Astrocyte (in vitro differentiated cells and primary cell): ENCODE measurements at regions not wholly inside any gene's neighbourhood (a gene's known extent, or its start where the extent isn't known, plus 50 kb on each side); places are given as distances from the start of the nearest gene placed in this dataset.
"Not testable (repeated sequence)": the region's sequence is repeated elsewhere in the genome, so short reads cannot be mapped to it uniquely, and the experiment has no call there.

Experiments used
- DNase-seq: peaks from one replicate; pipeline ENCODE4 v3.0.0-alpha.2; 2010; ENCODE audit warnings: low read depth
- FAIRE-seq: peaks from 2 replicates; lab custom pipeline; 2011; peaks lifted over from hg19 to GRCh38; lab: Jason Lieb, UNC
- H2AFZ ChIP-seq: 2 replicates; pipeline ENCODE4 v1.6.0; 2012; ENCODE audit warnings: low read depth, low read length, inconsistent platforms
- H3K27ac ChIP-seq: 2 replicates; pipeline ENCODE4 v1.5.1; 2011; ENCODE audit warnings: low read depth, low read length, inconsistent platforms
- H3K27me3 ChIP-seq: 2 replicates; pipeline ENCODE4 v1.6.0; 2011; ENCODE audit warnings: low read length, inconsistent platforms; ENCODE audit not compliant: insufficient read depth
- H3K36me3 ChIP-seq: 2 replicates; pipeline ENCODE4 v1.5.1; 2011; ENCODE audit warnings: low read length, inconsistent platforms; ENCODE audit not compliant: insufficient read depth
- H3K4me1 ChIP-seq: 2 replicates; pipeline ENCODE4 v1.5.1; 2011; ENCODE audit warnings: low read length, inconsistent platforms; ENCODE audit not compliant: insufficient read depth
- H3K4me2 ChIP-seq: 2 replicates; pipeline ENCODE4 v1.6.0; 2012; ENCODE audit warnings: low read length, inconsistent platforms
- H3K4me3 ChIP-seq: 2 replicates; pipeline ENCODE4 v1.5.1; 2011; ENCODE audit warnings: low read depth, mild to moderate bottlenecking, low read length, inconsistent platforms; ENCODE audit not compliant: insufficient read depth
- H3K79me2 ChIP-seq: 2 replicates; pipeline ENCODE4 v1.6.0; 2012; ENCODE audit warnings: mild to moderate bottlenecking, low read length, inconsistent platforms; ENCODE audit not compliant: insufficient read depth
- H3K9ac ChIP-seq: 2 replicates; pipeline ENCODE4 v1.6.0; 2012; ENCODE audit warnings: mild to moderate bottlenecking, low read length, inconsistent platforms
- H3K9me3 ChIP-seq: 2 replicates; pipeline ENCODE4 v1.5.1; 2012; ENCODE audit warnings: low read depth, mild to moderate bottlenecking, low read length, inconsistent platforms; ENCODE audit not compliant: insufficient read depth
- H4K20me1 ChIP-seq: 2 replicates; pipeline ENCODE4 v1.6.0; 2012; ENCODE audit warnings: low read length, inconsistent platforms; ENCODE audit not compliant: insufficient read depth
- H3K27ac Mint-ChIP-seq: one replicate; pipeline ENCODE4 v1.8.0; 2021; ENCODE audit warnings: mild to moderate bottlenecking, mixed read lengths; ENCODE audit not compliant: unreplicated experiment
- H3K27me3 Mint-ChIP-seq: one replicate; pipeline ENCODE4 v1.8.0; 2021; ENCODE audit warnings: low read depth, mixed read lengths; ENCODE audit not compliant: unreplicated experiment
- H3K36me3 Mint-ChIP-seq: one replicate; pipeline ENCODE4 v1.8.0; 2021; ENCODE audit warnings: low read depth, mixed read lengths; ENCODE audit not compliant: unreplicated experiment
- H3K4me1 Mint-ChIP-seq: one replicate; pipeline ENCODE4 v1.8.0; 2021; ENCODE audit warnings: low read depth, mixed read lengths; ENCODE audit not compliant: unreplicated experiment
- H3K4me3 Mint-ChIP-seq: one replicate; pipeline ENCODE4 v1.8.0; 2021; ENCODE audit warnings: mild to moderate bottlenecking, moderate library complexity, mixed read lengths; ENCODE audit not compliant: unreplicated experiment
- H3K9me3 Mint-ChIP-seq: one replicate; pipeline ENCODE4 v1.8.0; 2021; ENCODE audit warnings: mild to moderate bottlenecking, mixed read lengths; ENCODE audit not compliant: unreplicated experiment
- EZH2 ChIP-seq: IDR thresholded peaks from 2 replicates; pipeline ENCODE4 v1.6.1; 2012; ENCODE audit warnings: mild to moderate bottlenecking, low read length, inconsistent platforms; ENCODE audit not compliant: insufficient read depth
- TF ChIP-seq, protein P1 (sequence below): IDR thresholded peaks from 2 replicates; pipeline ENCODE4 v1.5.1; 2011; ENCODE audit warnings: low read depth, mild to moderate bottlenecking, inconsistent platforms, low read length, moderate library complexity; ENCODE audit not compliant: insufficient read depth

DNA sequence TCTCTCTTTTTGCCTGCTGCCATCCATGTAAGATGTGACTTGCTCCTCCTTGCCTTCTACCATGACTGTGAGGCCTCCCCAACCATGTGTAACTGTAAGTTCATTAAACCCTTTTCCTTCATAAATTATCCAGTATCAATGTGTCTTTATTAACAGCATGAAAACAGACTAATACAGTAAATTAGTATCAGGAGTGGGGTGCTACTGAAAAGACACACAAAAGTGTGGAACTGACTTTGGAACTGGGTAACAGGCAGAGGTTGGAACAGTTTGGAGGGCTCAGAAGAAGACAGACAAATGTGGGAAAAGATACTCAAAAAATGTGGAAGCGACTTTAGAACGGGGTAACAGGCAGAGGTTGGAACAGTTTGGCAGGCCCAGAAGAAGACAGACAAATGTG lies 189.4 kb downstream of the HTR1B start:
- Histone ChIP-seq H3K79me2 (no peaks in the 10 kb centered on the region), H3K4me2 (no peak overlapping the region), H3K4me1 (no peaks in the 10 kb centered on the region), H3K27me3 (no peaks in the 10 kb centered on the region), H3K9ac (no peak overlapping the region), H3K4me3 (no peak overlapping the region), H2AFZ (no peak overlapping the region), H3K27ac (no peak overlapping the region), H4K20me1 (no peaks in the 10 kb centered on the region), H3K9me3 (peaks cover 4% of the 10 kb centered on the region), H3K36me3 (no peaks in the 10 kb centered on the region)
- peaks cover 12% of the 10 kb centered on the region for H3K9me3 Mint-ChIP-seq
- no peak overlapping the region for H3K4me3 Mint-ChIP-seq
- no peak overlapping the region for H3K27ac Mint-ChIP-seq
- TF ChIP-seq EZH2 = no peak
- TF ChIP-seq, protein P1, sequence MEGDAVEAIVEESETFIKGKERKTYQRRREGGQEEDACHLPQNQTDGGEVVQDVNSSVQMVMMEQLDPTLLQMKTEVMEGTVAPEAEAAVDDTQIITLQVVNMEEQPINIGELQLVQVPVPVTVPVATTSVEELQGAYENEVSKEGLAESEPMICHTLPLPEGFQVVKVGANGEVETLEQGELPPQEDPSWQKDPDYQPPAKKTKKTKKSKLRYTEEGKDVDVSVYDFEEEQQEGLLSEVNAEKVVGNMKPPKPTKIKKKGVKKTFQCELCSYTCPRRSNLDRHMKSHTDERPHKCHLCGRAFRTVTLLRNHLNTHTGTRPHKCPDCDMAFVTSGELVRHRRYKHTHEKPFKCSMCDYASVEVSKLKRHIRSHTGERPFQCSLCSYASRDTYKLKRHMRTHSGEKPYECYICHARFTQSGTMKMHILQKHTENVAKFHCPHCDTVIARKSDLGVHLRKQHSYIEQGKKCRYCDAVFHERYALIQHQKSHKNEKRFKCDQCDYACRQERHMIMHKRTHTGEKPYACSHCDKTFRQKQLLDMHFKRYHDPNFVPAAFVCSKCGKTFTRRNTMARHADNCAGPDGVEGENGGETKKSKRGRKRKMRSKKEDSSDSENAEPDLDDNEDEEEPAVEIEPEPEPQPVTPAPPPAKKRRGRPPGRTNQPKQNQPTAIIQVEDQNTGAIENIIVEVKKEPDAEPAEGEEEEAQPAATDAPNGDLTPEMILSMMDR = no peak
- no peak for DNase-seq
- H3K4me1 Mint-ChIP-seq = no peaks in the 10 kb centered on the region
- no peaks in the 10 kb centered on the region for H3K27me3 Mint-ChIP-seq
- FAIRE-seq = no peak
- H3K36me3 Mint-ChIP-seq = peaks cover 13% of the 10 kb centered on the region

DNA sequence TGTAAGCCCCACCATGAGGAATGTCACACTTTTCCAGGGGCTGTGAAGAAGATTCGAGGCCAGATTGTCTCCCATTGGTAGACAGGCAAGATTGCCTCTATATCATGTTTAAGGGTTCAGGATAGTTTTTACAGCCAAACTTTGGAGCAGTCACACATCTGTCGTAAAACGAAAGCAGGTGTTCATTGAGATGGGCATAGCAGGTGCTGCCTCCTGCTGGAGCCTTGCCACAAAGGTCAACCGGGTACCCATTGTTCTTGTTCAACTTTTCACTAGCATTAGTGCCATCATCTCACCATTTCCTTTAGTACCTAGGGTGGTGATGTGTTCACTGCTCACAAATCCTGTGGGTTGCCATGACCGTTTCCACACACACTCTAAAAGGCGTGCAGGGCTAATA lies 198.3 kb downstream of the HTR1B start:
- TF ChIP-seq EZH2 = no peak
- TF ChIP-seq, protein P1 = no peak
- Histone ChIP-seq H3K79me2 (no peaks in the 10 kb centered on the region), H3K9me3 (no peaks in the 10 kb centered on the region), H3K27ac (no peak overlapping the region), H3K27me3 (no peaks in the 10 kb centered on the region), H3K4me3 (no peak overlapping the region), H4K20me1 (no peaks in the 10 kb centered on the region), H3K4me1 (no peaks in the 10 kb centered on the region), H3K9ac (no peak overlapping the region), H2AFZ (no peak overlapping the region), H3K36me3 (no peaks in the 10 kb centered on the region), H3K4me2 (no peak overlapping the region)
- FAIRE-seq (no peak), DNase-seq (no peak)
- Mint-ChIP-seq H3K27ac (no peak overlapping the region), H3K27me3 (no peaks in the 10 kb centered on the region), H3K9me3 (no peaks in the 10 kb centered on the region), H3K36me3 (peaks cover 11% of the 10 kb centered on the region), H3K4me1 (no peaks in the 10 kb centered on the region), H3K4me3 (no peak overlapping the region)

DNA sequence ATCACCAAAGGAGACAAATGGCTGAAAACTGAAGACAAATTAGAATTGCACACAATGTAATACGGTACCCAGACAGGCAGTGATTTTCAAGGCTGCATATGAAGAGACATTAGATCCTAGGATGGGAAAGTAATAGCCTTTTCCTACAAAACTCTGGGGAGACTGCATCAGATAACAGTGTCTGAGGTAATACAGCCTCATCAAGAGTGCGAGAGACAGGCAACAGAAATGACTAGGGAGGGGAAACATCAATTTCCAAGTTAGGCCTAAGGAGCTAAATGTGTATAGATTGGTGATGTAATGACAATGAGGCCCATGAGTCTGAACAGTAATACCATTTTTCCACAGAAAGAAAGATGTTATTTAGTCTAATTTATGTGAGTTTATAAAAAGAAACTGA lies 200.3 kb downstream of the HTR1B start:
- DNase-seq = no peak
- Mint-ChIP-seq H3K36me3 (peaks cover 5% of the 10 kb centered on the region), H3K9me3 (no peaks in the 10 kb centered on the region), H3K4me3 (no peak overlapping the region), H3K27me3 (no peaks in the 10 kb centered on the region), H3K4me1 (no peaks in the 10 kb centered on the region), H3K27ac (no peak overlapping the region)
- no peak overlapping the region for H3K9ac ChIP-seq
- no peaks in the 10 kb centered on the region for H3K79me2 ChIP-seq
- no peak overlapping the region for H3K27ac ChIP-seq
- H3K4me3 ChIP-seq = no peak overlapping the region
- H3K4me2 ChIP-seq = no peak overlapping the region
- no peaks in the 10 kb centered on the region for H4K20me1 ChIP-seq
- no peak for TF ChIP-seq EZH2
- TF ChIP-seq, protein P1 = no peak
- H3K9me3 ChIP-seq = no peaks in the 10 kb centered on the region
- H3K27me3 ChIP-seq = no peaks in the 10 kb centered on the region
- H2AFZ ChIP-seq = no peak overlapping the region
- H3K4me1 ChIP-seq = no peaks in the 10 kb centered on the region
- FAIRE-seq = no peak
- H3K36me3 ChIP-seq = no peaks in the 10 kb centered on the region

DNA sequence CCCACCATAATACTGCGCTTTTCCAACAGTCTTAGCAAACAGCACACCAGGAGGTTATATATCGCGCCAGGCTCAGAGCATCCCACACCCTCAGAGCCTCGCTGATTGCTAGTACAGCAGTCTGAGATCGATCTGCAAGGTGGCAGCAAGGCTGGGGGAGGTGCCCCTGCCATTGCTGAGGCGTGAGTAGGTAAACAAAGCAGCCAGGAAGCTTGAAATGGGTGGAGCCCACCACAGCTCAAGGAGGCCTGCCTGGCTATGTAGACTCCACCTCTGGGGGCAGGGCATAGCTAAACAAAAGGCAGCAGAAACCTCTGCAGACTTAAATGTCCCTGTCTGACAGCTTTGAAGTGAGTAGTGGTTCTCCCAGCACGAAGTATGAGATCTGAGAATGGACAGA lies 211.5 kb downstream of the HTR1B start:
- H4K20me1 ChIP-seq, H3K79me2 ChIP-seq, H3K4me1 Mint-ChIP-seq, H3K27me3 ChIP-seq, H3K36me3 ChIP-seq, H3K4me1 ChIP-seq, H2AFZ ChIP-seq, H3K9ac ChIP-seq, H3K4me3 Mint-ChIP-seq, FAIRE-seq, H3K27ac ChIP-seq, H3K27me3 Mint-ChIP-seq, H3K27ac Mint-ChIP-seq, DNase-seq, H3K4me3 ChIP-seq, H3K4me2 ChIP-seq, H3K9me3 ChIP-seq, H3K36me3 Mint-ChIP-seq: not testable (repeated sequence)
- peaks cover 13% of the 10 kb centered on the region for H3K9me3 Mint-ChIP-seq
